GM10248 (cell line): ENCODE measurements at regions not wholly inside any gene's neighbourhood (a gene's known extent, or its start where the extent isn't known, plus 50 kb on each side); places are given as distances from the start of the nearest gene placed in this dataset.

Experiments
- CTCF ChIA-PET: fragments of 300-600 bp; sonication (Branson Sonifier 250); formaldehyde crosslinking; extraction: SDS; loops from one replicate; lab custom pipeline; 2021; ENCODE audit warnings: antibody characterized with exemption; lab: Yijun Ruan, JAX
- POLR2A ChIA-PET: fragments of 350-650 bp; sonication (Branson Sonifier 250); formaldehyde crosslinking; extraction: SDS; loops from one replicate; lab custom pipeline; 2020; ENCODE audit warnings: antibody characterized with exemption; lab: Yijun Ruan, JAX
- DNase-seq: peaks from one replicate; pipeline ENCODE4 v3.0.0; 2012; ENCODE audit errors: extremely low spot score
- CTCF ChIP-seq: IDR thresholded peaks from 2 replicates; pipeline ENCODE4 v1.5.1; 2012; ENCODE audit warnings: mild to moderate bottlenecking, low read depth; ENCODE audit errors: extremely low read depth, missing control alignments, control extremely low read depth

- POLR2A ChIA-PET: interaction anchor here (0.6 kb wide), 1 partner anchor 77 kb away, joined by 6 read pairs; no protein-coding TSS in a partner anchor
- DNase-seq: no peak
- no peak for TF ChIP-seq CTCF
- CTCF ChIA-PET: interaction anchor here (0.9 to 2.0 kb wide), 8 partner anchors 9 to 104 kb away, joined by 3 to 7 read pairs (median 4); no protein-coding TSS in a partner anchor
These were observed 64.6 kb upstream of the UST start for GRCh38 chr6:148682252-148682651.

- DNase-seq: no peak
- ChIA-PET CTCF (interaction anchor here (0.9 to 2.0 kb wide), 9 partner anchors 9 to 105 kb away, joined by 3 to 7 read pairs (median 3); no protein-coding TSS in a partner anchor), POLR2A (interaction anchor here (0.6 kb wide), 1 partner anchor 76 kb away, joined by 6 read pairs; no protein-coding TSS in a partner anchor)
- TF ChIP-seq CTCF: no peak
These were observed 63.8 kb upstream of the UST start for GRCh38 chr6:148682990-148683389.

GRCh38 chr6:148689168-148689567 is 57.7 kb upstream of the UST start:
- TF ChIP-seq CTCF: no peak
- ChIA-PET CTCF (no interaction called here), POLR2A (no interaction called here)
- no peak for DNase-seq

- no peak for DNase-seq
- TF ChIP-seq CTCF: no peak
- ChIA-PET POLR2A (no interaction called here), CTCF (interaction anchor here (0.7 to 2.6 kb wide), 7 partner anchors 8 to 134 kb away, joined by 3 to 11 read pairs (median 4); no protein-coding TSS in a partner anchor)
These were observed 52.8 kb upstream of the UST start for GRCh38 chr6:148693882-148694484.
